ENCODE measurements at regions not wholly inside any gene's neighbourhood (a gene's known extent, or its start where the extent isn't known, plus 50 kb on each side); places are given as distances from the start of the nearest gene placed in this dataset.
"Not testable (repeated sequence)": the region's sequence is repeated elsewhere in the genome, so short reads cannot be mapped to it uniquely, and the experiment has no call there.

DNA sequence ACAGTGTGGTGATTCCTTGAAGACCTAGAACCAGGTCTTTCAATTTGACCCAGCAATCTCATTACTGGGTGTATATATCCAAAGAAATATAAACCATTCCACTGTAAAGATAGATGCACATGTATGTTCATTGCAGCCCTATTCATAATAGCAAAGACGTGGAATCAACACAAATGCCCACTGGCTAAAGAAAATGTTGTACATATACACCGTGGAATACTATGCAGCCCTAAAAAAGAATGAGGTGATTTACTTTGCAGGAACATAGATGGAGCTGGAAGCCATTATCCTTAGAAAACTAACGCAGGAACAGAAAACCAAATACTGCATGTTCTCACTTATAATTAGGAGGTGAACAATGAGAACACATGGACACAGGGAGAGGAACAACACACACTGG is 278.0 kb upstream of the KCND2 start:
- no peak overlapping the region for H3K4me3 ChIP-seq (ENCODE audit: low read depth, low read length)
- DNase-seq (ENCODE audit: low read depth): no peak
- TF ChIP-seq, protein P1, sequence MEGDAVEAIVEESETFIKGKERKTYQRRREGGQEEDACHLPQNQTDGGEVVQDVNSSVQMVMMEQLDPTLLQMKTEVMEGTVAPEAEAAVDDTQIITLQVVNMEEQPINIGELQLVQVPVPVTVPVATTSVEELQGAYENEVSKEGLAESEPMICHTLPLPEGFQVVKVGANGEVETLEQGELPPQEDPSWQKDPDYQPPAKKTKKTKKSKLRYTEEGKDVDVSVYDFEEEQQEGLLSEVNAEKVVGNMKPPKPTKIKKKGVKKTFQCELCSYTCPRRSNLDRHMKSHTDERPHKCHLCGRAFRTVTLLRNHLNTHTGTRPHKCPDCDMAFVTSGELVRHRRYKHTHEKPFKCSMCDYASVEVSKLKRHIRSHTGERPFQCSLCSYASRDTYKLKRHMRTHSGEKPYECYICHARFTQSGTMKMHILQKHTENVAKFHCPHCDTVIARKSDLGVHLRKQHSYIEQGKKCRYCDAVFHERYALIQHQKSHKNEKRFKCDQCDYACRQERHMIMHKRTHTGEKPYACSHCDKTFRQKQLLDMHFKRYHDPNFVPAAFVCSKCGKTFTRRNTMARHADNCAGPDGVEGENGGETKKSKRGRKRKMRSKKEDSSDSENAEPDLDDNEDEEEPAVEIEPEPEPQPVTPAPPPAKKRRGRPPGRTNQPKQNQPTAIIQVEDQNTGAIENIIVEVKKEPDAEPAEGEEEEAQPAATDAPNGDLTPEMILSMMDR (IDR thresholded peaks at IDR 0.05; ENCODE audit: control insufficient read depth, extremely low read depth, insufficient read depth): no peak

DNA sequence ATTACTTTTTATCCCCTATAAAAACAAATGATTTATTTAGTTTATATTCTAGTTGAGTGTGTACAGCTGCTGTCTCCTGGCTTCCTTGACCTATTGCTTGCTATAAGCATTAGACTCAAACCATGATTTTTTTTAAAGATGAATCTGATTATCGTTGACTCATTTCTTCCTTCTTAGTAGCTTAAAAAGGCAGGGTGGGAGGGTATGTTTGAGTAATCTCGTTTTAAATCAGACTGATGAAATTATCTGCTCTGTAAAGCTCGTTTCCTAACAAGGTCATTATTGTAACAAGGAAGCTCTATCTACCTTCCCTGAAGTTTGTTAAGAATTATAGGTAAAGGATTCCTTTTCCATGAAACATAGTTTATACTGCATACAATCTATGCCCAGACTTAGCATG is 276.3 kb upstream of the KCND2 start:
- no peak for DNase-seq (ENCODE audit: low read depth)
- no peak overlapping the region for H3K4me3 ChIP-seq (ENCODE audit: low read depth, low read length)
- TF ChIP-seq, protein P1 (IDR thresholded peaks at IDR 0.05; ENCODE audit: control insufficient read depth, extremely low read depth, insufficient read depth): no peak

DNA sequence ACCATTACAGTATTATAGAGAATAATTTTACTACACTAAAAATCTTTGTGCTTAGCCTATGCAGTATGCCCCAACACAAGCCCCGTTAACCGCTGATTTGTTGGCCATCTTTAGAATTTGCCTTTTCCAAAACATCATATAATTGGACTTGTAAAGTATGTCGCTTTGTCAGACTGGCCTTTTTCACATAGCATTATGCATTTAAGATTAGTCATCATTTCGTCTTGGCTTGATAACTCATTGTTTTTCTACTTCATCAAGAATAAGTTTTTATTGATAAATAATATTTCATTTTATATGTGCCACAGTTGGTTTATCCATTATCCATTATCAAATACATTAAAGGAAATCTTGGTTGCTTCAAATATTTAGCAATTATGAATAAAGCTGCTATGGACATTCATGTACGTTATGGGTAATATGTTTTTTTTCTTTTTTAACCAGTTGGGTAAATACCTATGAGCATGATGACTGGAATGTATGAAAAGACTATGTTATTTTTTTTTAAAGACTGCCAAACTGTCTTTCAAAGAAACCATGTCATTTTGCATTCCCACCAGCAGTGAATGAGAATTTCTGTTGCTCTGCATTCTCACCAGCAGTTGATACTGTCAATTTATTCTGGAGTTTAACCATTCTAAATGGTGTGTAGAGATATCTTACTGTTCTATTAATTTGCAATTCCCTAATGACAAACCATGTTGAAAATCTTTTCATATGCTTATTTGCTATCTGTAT is 273.1 kb upstream of the KCND2 start:
- no peak for DNase-seq (ENCODE audit: low read depth)
- TF ChIP-seq, protein P1 (IDR thresholded peaks at IDR 0.05; ENCODE audit: control insufficient read depth, extremely low read depth, insufficient read depth): no peak
- no peak overlapping the region for H3K4me3 ChIP-seq (ENCODE audit: low read depth, low read length)

DNA sequence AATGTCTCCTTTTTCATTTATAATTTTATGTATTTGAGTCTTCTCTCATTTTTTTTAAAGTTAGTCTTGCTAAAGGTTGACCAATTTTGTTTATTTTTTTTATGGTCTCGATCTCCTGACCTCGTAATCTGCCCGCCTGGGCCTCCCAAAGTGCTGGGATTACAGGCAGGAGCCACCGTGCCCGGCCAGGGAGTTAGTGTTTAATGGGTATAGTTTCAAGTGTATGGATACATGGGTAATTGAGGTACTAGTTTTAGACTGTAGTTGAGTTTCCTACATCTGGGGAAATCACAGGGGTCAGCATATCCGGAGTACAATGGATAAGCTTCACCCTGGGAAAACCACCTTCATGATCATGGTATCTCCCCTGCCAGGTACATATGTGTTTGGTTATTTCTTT is 267.3 kb upstream of the KCND2 start:
- no peak for DNase-seq (ENCODE audit: low read depth)
- TF ChIP-seq, protein P1 (IDR thresholded peaks at IDR 0.05; ENCODE audit: control insufficient read depth, extremely low read depth, insufficient read depth): no peak
- H3K4me3 ChIP-seq (ENCODE audit: low read depth, low read length): no peak overlapping the region

DNA sequence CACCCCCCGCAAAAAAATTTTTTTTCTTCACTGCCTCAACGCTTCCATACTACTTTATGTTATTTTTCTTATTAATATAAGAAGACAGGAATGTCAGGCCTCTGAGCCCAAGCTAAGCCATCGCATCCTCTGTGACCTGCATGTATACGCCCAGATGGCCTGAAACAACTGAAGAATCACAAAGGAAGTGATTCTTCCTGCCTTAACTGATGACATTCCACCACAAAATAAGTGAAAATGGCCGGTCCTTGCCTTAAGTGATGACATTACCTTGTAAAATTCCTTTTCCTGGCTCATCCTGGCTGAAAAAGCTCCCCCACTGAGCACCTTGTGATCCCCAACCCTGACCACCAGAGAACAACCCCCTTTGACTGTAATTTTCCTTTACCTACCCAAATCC is 258.7 kb upstream of the KCND2 start:
- H3K4me3 ChIP-seq (ENCODE audit: low read depth, low read length); DNase-seq (ENCODE audit: low read depth): not testable (repeated sequence)

DNA sequence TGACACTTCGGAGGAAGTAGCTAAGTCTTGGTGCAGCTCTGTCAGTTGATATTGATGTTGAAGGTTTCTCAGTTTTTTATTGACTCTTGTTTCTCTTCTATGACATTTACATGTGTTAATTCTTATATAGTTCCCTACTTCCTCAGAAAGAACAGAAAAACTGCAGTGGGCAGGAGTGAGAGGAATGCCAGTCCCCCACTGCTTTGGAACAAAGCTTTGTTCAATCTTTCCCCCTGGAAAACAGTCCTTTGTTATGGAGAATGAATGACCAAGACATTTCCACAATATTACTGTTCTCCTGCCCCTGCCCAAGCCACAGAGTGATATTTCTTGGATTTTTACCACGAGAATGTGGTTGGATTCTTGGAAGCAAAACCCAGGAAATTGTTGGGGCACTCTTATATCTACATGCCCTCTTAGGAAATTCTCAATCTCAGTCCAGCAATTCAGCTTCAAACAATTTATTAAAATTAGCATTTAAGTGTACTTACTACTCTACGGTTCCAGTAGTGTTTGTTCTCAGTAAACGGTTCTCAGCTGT is 258.0 kb upstream of the KCND2 start:
- DNase-seq (ENCODE audit: low read depth): no peak
- no peak overlapping the region for H3K4me3 ChIP-seq (ENCODE audit: low read depth, low read length)
- TF ChIP-seq, protein P1 (IDR thresholded peaks at IDR 0.05; ENCODE audit: control insufficient read depth, extremely low read depth, insufficient read depth): no peak

DNA sequence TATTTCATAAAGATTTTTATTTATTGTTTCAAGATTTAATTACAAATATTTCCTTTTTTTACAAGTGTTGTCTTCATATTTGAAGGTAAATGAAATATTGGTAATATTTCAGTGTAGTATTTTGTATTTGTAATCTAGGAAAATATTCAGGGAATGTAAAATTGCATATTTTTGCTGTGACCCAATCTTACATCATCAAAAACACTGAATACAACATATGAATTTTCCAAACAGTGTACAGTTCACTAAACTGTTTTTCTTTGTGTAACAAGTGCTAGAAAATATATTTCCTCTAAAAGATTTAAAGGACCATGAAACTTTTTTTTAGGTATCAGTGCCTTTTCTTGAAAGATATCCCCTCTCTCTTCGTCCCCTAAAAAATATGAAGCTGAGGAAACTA is 251.9 kb upstream of the KCND2 start:
- TF ChIP-seq, protein P1 (IDR thresholded peaks at IDR 0.05; ENCODE audit: control insufficient read depth, extremely low read depth, insufficient read depth): no peak
- H3K4me3 ChIP-seq (ENCODE audit: low read depth, low read length): no peak overlapping the region
- no peak for DNase-seq (ENCODE audit: low read depth)

All from LNCaP clone FGC (cell line).